Suprapubic skin (tissue), 3 donors: ENCODE measurements at regions not wholly inside any gene's neighbourhood (a gene's known extent, or its start where the extent isn't known, plus 50 kb on each side); places are given as distances from the start of the nearest gene placed in this dataset.

Source experiments
- CTCF ChIP-seq, 2 donors: fragments of 200-600 bp in 1 of 2; fragments of 450-650 bp in 1 of 2; sonication (generic) in 1 of 2; IDR thresholded peaks; one replicate each; pipeline ENCODE4 v1.5.1; 2016 to 2019; ENCODE audit warnings: antibody characterized with exemption in 2 of 2, mild to moderate bottlenecking in 1 of 2, moderate library complexity in 1 of 2
- POLR2A ChIP-seq, 2 donors: fragments of 450-650 bp; IDR thresholded peaks; one replicate each; pipeline ENCODE4 v1.6.1; 2017; ENCODE audit warnings: antibody characterized with exemption in 2 of 2, mild to moderate bottlenecking in 2 of 2, moderate library complexity in 2 of 2

GRCh38 chr16:5333991-5334390 lies 236.4 kb upstream of the EEF2KMT start:
- TF ChIP-seq CTCF (IDR thresholded peaks at IDR 0.05) (no peak), POLR2A (IDR thresholded peaks at IDR 0.05) (no peak)
